ENCODE measurements at regions not wholly inside any gene's neighbourhood (a gene's known extent, or its start where the extent isn't known, plus 50 kb on each side); places are given as distances from the start of the nearest gene placed in this dataset.

DNA sequence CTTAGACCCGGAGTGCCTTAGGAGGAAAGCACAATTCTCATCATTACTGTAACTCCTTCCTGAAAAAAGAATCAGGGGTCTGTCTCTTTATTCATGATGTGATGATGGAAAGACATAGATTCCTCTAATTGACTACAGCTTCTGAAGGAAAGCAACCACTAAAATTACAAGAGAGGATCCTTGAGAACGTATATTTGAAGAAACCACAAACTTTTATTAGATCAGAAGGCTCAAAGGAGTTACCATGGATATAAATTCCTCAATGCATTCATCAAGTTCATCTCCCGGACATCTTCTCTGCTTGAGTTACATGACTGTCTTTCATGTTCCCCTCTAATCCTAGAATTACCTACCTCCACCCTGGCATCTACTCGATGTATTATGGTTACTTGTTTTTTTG is 104.1 kb upstream of the PAPPA start:
- H3K4me3 ChIP-seq (ENCODE audit: low read depth, low read length), result no peak overlapping the region
- DNase-seq (ENCODE audit: low read depth), result no peak
- TF ChIP-seq, protein P1, sequence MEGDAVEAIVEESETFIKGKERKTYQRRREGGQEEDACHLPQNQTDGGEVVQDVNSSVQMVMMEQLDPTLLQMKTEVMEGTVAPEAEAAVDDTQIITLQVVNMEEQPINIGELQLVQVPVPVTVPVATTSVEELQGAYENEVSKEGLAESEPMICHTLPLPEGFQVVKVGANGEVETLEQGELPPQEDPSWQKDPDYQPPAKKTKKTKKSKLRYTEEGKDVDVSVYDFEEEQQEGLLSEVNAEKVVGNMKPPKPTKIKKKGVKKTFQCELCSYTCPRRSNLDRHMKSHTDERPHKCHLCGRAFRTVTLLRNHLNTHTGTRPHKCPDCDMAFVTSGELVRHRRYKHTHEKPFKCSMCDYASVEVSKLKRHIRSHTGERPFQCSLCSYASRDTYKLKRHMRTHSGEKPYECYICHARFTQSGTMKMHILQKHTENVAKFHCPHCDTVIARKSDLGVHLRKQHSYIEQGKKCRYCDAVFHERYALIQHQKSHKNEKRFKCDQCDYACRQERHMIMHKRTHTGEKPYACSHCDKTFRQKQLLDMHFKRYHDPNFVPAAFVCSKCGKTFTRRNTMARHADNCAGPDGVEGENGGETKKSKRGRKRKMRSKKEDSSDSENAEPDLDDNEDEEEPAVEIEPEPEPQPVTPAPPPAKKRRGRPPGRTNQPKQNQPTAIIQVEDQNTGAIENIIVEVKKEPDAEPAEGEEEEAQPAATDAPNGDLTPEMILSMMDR (IDR thresholded peaks at IDR 0.05; ENCODE audit: insufficient read depth, low read length), result no peak

DNA sequence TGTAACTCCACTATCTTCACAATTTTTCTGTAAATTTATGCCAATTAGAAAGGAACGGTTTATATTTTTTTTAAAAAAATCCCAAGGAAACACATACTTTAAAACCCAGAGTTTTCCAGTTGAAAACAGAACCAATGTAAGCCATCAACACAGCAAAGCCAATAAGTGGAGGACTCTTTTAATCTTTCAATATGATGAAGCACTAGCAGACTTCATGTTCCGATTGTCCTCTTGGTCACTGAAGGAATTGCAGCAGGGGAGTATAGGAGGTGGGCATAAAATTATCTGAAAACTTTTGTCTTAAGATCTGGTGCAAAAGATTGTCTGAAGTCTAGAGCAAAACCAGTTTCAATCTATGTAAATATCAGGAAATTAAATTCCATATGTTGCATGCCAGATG is 102.1 kb upstream of the PAPPA start:
- TF ChIP-seq, protein P1 (IDR thresholded peaks at IDR 0.05; ENCODE audit: insufficient read depth, low read length), result no peak
- no peak overlapping the region for H3K4me3 ChIP-seq (ENCODE audit: low read depth, low read length)
- no peak for DNase-seq (ENCODE audit: low read depth)

DNA sequence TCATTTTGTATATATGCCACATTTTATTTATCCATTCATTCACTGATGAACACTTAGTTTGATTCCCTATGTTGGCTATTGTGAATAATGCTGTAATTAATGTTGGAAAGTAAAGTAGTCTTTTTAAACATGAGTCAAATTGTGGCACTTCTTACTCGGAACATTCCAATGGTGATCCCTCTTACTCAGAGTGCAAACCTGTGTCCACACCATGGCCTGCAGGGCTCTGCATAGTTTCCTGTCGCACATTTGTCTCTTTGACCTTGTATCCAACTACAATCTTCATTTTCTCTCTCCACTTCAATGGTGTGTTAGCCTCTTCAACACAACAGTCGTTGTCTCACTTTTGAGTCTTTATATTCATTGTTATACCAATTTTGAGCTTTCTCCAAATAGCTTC is 98.1 kb upstream of the PAPPA start:
- H3K4me3 ChIP-seq (ENCODE audit: low read depth, low read length), result no peak overlapping the region
- no peak for DNase-seq (ENCODE audit: low read depth)
- TF ChIP-seq, protein P1 (IDR thresholded peaks at IDR 0.05; ENCODE audit: insufficient read depth, low read length), result no peak

DNA sequence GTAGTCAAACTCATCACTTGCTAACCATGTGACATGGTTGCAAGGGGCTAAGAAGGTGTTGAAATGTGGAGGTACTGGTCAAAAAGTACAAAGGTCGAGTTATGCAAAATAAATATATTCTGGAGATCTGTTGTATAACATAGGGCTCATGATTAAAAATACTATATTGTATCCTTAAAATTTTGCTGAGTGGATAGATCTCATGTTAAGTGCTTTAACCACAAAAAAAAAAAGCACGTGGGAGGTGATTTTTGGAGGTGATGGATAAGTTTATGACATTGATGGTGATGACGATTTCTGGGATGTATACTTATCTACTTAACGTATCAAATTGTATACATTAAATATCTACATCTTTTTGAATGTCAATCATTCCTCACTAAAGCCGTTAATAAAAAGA is 96.2 kb upstream of the PAPPA start:
- no peak overlapping the region for H3K4me3 ChIP-seq (ENCODE audit: low read depth, low read length)
- TF ChIP-seq, protein P1 (IDR thresholded peaks at IDR 0.05; ENCODE audit: insufficient read depth, low read length), result no peak
- DNase-seq (ENCODE audit: low read depth), result no peak

DNA sequence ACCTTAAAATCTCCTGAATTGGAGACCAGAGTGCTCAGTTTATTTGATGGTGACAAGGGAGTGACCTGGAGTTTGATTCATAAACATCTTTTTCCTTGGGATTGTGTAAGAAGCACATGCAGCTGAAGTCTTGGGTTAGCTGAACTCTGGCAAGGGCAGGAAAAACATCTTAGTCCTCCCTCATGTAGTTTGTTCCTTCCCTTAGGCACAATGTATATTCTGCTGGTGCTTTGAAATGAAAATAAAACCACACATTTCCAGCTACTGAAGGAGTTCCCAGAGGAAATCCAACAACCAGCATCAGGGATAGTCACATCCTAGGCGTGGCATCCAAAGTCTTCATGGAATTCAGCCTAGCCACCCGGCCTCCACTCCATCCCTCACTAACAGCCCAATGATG is 95.2 kb upstream of the PAPPA start:
- DNase-seq (ENCODE audit: low read depth), result peak; percentile 33
- TF ChIP-seq, protein P1 (IDR thresholded peaks at IDR 0.05; ENCODE audit: insufficient read depth, low read length), result no peak
- H3K4me3 ChIP-seq (ENCODE audit: low read depth, low read length), result no peak overlapping the region

DNA sequence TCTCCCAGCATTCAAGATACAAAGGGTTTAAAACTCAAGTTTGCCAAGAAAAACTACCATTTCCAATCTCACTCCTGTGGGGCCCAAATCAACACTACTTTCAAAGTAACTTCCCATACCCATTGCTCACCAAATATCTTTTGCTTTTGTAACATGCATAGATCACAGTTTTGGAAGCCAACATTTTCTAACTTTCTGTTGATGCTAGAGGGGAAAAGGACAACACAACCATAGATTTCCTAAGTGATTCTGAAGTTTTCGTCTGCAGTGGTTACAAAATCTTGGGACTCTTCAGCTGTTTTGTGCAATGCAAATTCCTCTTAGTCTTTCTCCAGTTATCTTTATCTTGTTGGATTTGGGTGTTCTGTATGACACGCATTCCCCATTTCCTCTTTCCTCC is 94.1 kb upstream of the PAPPA start:
- TF ChIP-seq, protein P1 (IDR thresholded peaks at IDR 0.05; ENCODE audit: insufficient read depth, low read length), result no peak
- no peak overlapping the region for H3K4me3 ChIP-seq (ENCODE audit: low read depth, low read length)
- DNase-seq (ENCODE audit: low read depth), result peak; percentile 89

DNA sequence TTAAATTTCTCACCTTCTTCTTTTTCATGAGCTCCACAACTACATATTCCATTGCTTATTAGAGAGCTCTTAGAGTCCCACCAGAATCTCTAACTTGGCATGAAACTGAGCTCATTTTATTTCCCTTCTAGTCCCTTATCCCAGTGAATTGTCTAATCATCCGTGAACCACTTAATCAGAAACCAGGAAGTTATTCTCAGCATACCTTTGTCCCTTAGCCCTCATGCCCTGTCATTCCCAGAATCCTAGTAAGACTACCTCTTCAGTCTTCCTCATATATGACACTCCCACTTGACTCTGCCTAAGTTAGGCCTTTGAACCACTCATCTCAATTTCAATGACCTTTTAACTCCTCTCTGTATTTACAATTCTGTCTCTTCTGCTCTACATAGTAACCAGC is 93.0 kb upstream of the PAPPA start:
- DNase-seq (ENCODE audit: low read depth), result no peak
- no peak overlapping the region for H3K4me3 ChIP-seq (ENCODE audit: low read depth, low read length)
- TF ChIP-seq, protein P1 (IDR thresholded peaks at IDR 0.05; ENCODE audit: insufficient read depth, low read length), result no peak

Data from fibroblast of the aortic adventitia (primary cell).